Activated CD4-positive, alpha-beta T cell treated with anti-CD3 and anti-CD28 coated beads, Interleukin-2, amount 50 U/mL, for 16 hours (primary cell): ENCODE measurements at regions not wholly inside any gene's neighbourhood (a gene's known extent, or its start where the extent isn't known, plus 50 kb on each side); places are given as distances from the start of the nearest gene placed in this dataset.

Source experiments
- DNase-seq: peaks from one replicate; pipeline ENCODE4 v3.0.0-alpha.2; 2020

GRCh38 chr5:2137444-2138050 is 254.8 kb upstream of the IRX4 start:
- no peak for DNase-seq

- no peak for DNase-seq
These were observed 254.1 kb upstream of the IRX4 start for GRCh38 chr5:2136728-2137333.

GRCh38 chr5:2135833-2136232 is 253.1 kb upstream of the IRX4 start:
- DNase-seq: no peak

GRCh38 chr5:2135354-2135753 is 252.6 kb upstream of the IRX4 start:
- DNase-seq: no peak

GRCh38 chr5:2134543-2135292 is 252.0 kb upstream of the IRX4 start:
- no peak for DNase-seq

- no peak for DNase-seq
These were observed 251.2 kb upstream of the IRX4 start for GRCh38 chr5:2133936-2134335.

- no peak for DNase-seq
These were observed 250.4 kb upstream of the IRX4 start for GRCh38 chr5:2133080-2133479.

- DNase-seq: no peak
These were observed 249.7 kb upstream of the IRX4 start for GRCh38 chr5:2132497-2132847.

GRCh38 chr5:2131826-2132496 is 249.2 kb upstream of the IRX4 start:
- DNase-seq: no peak

GRCh38 chr5:2131196-2131595 is 248.5 kb upstream of the IRX4 start:
- no peak for DNase-seq

- no peak for DNase-seq
These were observed 247.6 kb upstream of the IRX4 start for GRCh38 chr5:2130361-2130760.

- DNase-seq: no peak
These were observed 247.0 kb upstream of the IRX4 start for GRCh38 chr5:2129568-2130272.

- no peak for DNase-seq
These were observed 246.1 kb upstream of the IRX4 start for GRCh38 chr5:2128686-2129355.

GRCh38 chr5:2126512-2126911 is 243.8 kb upstream of the IRX4 start:
- no peak for DNase-seq

- no peak for DNase-seq
These were observed 243.2 kb upstream of the IRX4 start for GRCh38 chr5:2125901-2126265.

GRCh38 chr5:2125171-2125900 is 242.6 kb upstream of the IRX4 start:
- no peak for DNase-seq

GRCh38 chr5:2124434-2125170 is 241.9 kb upstream of the IRX4 start:
- DNase-seq: no peak

GRCh38 chr5:2123874-2124273 is 241.1 kb upstream of the IRX4 start:
- DNase-seq: no peak

GRCh38 chr5:2120361-2120760 is 237.6 kb upstream of the IRX4 start:
- no peak for DNase-seq

GRCh38 chr5:2119573-2119972 is 236.8 kb upstream of the IRX4 start:
- no peak for DNase-seq
